Panc1 (cell line): ENCODE measurements at regions not wholly inside any gene's neighbourhood (a gene's known extent, or its start where the extent isn't known, plus 50 kb on each side); places are given as distances from the start of the nearest gene placed in this dataset.

ENCODE experiments used
- ATAC-seq: fragments of 200-7000 bp; cut with Tn5 transposase; 2 replicates; pipeline ENCODE4 v1.9.1; 2020; ENCODE audit warnings: mild to moderate bottlenecking, moderate library complexity
- BruUV-seq: library from RNA; stranded (reverse); fragments of 400-500 nt; replicated peaks from 2 replicates; lab custom pipeline; 2021; lab: Mats Ljungman, UMichigan
- CTCF ChIA-PET: fragments of 300-600 bp; sonication (Branson Sonifier 250); formaldehyde crosslinking; loops from one replicate; lab custom pipeline; 2022; ENCODE audit warnings: antibody characterized with exemption; lab: Charles Lee
- POLR2A ChIA-PET: fragments of 300-600 bp; sonication (Branson Sonifier 250); formaldehyde crosslinking; loops from one replicate; lab custom pipeline; 2022; ENCODE audit warnings: antibody characterized with exemption; lab: Charles Lee
- DNase-seq: peaks from one replicate; pipeline ENCODE4 v3.0.0-alpha.2; 2010; ENCODE audit warnings: low read depth, low spot score
- H3K27ac ChIP-seq: 2 replicates; pipeline ENCODE4 v1.5.1; 2011; ENCODE audit warnings: mild to moderate bottlenecking, low read length, inconsistent platforms
- H3K27me3 ChIP-seq: fragments of 200-500 bp; sonication (Bioruptor generic); 2 replicates; pipeline ENCODE4 v1.6.0; 2014; ENCODE audit warnings: low read length, inconsistent platforms; ENCODE audit not compliant: control insufficient read depth, insufficient read depth
- H3K36me3 ChIP-seq: fragments of 200-500 bp; sonication (Bioruptor generic); 2 replicates; pipeline ENCODE4 v1.5.1; 2014; ENCODE audit warnings: inconsistent platforms, mild to moderate bottlenecking, low read length, moderate library complexity; ENCODE audit not compliant: control insufficient read depth, insufficient read depth
- H3K4me1 ChIP-seq: 2 replicates; pipeline ENCODE4 v1.5.1; 2011; ENCODE audit warnings: inconsistent platforms, mild to moderate bottlenecking, low read length, moderate library complexity; ENCODE audit not compliant: control insufficient read depth, insufficient read depth
- H3K4me3 ChIP-seq, 2 experiments: 2 replicates each; pipeline ENCODE4 v1.5.1; 2011 to 2012; ENCODE audit warnings: low read depth in 2 of 2, low read length in 2 of 2, mild to moderate bottlenecking in 2 of 2, inconsistent platforms in 1 of 2, moderate library complexity in 1 of 2
- H3K9me3 ChIP-seq: fragments of 200-500 bp; sonication (Bioruptor generic); 2 replicates; pipeline ENCODE4 v1.5.1; 2014; ENCODE audit warnings: low read depth, mild to moderate bottlenecking, inconsistent platforms, low read length, moderate library complexity; ENCODE audit not compliant: control insufficient read depth, insufficient read depth
- POLR2AphosphoS5 ChIP-seq: IDR thresholded peaks from 2 replicates; pipeline ENCODE4 v1.6.1; 2012; ENCODE audit warnings: mild to moderate bottlenecking, low read depth, low read length, moderate library complexity
- SIN3A ChIP-seq: IDR thresholded peaks from 2 replicates; pipeline ENCODE4 v1.6.1; 2012; ENCODE audit warnings: low read depth, mild to moderate bottlenecking, low read length, moderate library complexity, borderline replicate concordance; ENCODE audit not compliant: insufficient read depth
- TCF7L2 ChIP-seq: IDR thresholded peaks from 2 replicates; pipeline ENCODE4 v1.6.1; 2011; ENCODE audit warnings: mild to moderate bottlenecking, low read depth, low read length, inconsistent platforms
- in situ Hi-C: cut with HindIII; loops from 2 replicates; pipeline ENCODE4 v1.10.0; 2016; ENCODE audit warnings: low sequenced_read_pairs, low pct_unique_long_range_greater_than_20kb
- intact Hi-C: fragments of 100-400 bp; cut with micrococcal nuclease; formaldehyde crosslinking; loops from one replicate; pipeline ENCODE4 v1.10.0; 2022; ENCODE audit not compliant: unreplicated experiment
- TF ChIP-seq, protein P1 (sequence below): fragments of 450-650 bp; IDR thresholded peaks from 2 replicates; pipeline ENCODE4 v1.5.1; 2017; ENCODE audit warnings: mild to moderate bottlenecking
- TF ChIP-seq, protein P2 (sequence below), 2 experiments: IDR thresholded peaks; 2 replicates each; pipeline ENCODE4 v1.6.1; 2011 to 2012; ENCODE audit warnings: low read depth in 2 of 2, control low read depth in 1 of 2, low read length in 1 of 2, mild to moderate bottlenecking in 1 of 2, moderate library complexity in 1 of 2; ENCODE audit not compliant: insufficient read depth in 1 of 2

DNA sequence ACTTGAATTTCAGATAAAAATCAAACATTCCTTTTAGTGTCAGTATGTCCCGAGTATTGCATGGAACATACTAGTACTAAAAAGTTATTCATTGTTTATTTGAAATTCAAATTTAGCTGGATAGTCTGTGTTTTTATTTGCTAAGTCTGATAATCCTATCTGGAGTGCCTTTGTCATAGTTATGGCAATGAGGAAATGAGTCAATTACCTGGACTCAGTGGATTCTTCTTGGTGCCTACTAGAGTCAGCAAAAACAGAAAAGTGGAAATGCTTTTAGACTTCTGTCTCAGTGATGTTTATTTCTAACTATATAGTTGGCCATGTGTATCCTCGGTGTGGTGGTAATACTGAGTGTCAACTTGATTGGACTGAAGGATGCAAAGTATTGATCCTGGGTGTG is 121.3 kb upstream of the EEF1E1 start:
- no peak overlapping the region for H3K4me3 ChIP-seq
- peaks cover 6% of the 10 kb centered on the region for H3K4me1 ChIP-seq
- POLR2A ChIA-PET: no interaction called here
- in situ Hi-C loops: no loop called here
- no TSS peak for BruUV-seq
- no peaks in the 10 kb centered on the region for H3K9me3 ChIP-seq
- no peak overlapping the region for H3K27ac ChIP-seq
- ATAC-seq (no peak), DNase-seq (no peak)
- no peaks in the 10 kb centered on the region for H3K36me3 ChIP-seq
- intact Hi-C loops: no loop called here
- TF ChIP-seq, protein P1, sequence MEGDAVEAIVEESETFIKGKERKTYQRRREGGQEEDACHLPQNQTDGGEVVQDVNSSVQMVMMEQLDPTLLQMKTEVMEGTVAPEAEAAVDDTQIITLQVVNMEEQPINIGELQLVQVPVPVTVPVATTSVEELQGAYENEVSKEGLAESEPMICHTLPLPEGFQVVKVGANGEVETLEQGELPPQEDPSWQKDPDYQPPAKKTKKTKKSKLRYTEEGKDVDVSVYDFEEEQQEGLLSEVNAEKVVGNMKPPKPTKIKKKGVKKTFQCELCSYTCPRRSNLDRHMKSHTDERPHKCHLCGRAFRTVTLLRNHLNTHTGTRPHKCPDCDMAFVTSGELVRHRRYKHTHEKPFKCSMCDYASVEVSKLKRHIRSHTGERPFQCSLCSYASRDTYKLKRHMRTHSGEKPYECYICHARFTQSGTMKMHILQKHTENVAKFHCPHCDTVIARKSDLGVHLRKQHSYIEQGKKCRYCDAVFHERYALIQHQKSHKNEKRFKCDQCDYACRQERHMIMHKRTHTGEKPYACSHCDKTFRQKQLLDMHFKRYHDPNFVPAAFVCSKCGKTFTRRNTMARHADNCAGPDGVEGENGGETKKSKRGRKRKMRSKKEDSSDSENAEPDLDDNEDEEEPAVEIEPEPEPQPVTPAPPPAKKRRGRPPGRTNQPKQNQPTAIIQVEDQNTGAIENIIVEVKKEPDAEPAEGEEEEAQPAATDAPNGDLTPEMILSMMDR: no peak
- TF ChIP-seq SIN3A: no peak
- TF ChIP-seq TCF7L2: no peak
- TF ChIP-seq POLR2AphosphoS5: no peak
- TF ChIP-seq, protein P2, sequence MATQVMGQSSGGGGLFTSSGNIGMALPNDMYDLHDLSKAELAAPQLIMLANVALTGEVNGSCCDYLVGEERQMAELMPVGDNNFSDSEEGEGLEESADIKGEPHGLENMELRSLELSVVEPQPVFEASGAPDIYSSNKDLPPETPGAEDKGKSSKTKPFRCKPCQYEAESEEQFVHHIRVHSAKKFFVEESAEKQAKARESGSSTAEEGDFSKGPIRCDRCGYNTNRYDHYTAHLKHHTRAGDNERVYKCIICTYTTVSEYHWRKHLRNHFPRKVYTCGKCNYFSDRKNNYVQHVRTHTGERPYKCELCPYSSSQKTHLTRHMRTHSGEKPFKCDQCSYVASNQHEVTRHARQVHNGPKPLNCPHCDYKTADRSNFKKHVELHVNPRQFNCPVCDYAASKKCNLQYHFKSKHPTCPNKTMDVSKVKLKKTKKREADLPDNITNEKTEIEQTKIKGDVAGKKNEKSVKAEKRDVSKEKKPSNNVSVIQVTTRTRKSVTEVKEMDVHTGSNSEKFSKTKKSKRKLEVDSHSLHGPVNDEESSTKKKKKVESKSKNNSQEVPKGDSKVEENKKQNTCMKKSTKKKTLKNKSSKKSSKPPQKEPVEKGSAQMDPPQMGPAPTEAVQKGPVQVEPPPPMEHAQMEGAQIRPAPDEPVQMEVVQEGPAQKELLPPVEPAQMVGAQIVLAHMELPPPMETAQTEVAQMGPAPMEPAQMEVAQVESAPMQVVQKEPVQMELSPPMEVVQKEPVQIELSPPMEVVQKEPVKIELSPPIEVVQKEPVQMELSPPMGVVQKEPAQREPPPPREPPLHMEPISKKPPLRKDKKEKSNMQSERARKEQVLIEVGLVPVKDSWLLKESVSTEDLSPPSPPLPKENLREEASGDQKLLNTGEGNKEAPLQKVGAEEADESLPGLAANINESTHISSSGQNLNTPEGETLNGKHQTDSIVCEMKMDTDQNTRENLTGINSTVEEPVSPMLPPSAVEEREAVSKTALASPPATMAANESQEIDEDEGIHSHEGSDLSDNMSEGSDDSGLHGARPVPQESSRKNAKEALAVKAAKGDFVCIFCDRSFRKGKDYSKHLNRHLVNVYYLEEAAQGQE (IDR thresholded peaks at IDR 0.05; ENCODE audit: insufficient read depth in 1 of 2, low read depth in 2 of 2, low read length in 1 of 2): no peak
- CTCF ChIA-PET: no interaction called here
- H3K27me3 ChIP-seq: no peaks in the 10 kb centered on the region

DNA sequence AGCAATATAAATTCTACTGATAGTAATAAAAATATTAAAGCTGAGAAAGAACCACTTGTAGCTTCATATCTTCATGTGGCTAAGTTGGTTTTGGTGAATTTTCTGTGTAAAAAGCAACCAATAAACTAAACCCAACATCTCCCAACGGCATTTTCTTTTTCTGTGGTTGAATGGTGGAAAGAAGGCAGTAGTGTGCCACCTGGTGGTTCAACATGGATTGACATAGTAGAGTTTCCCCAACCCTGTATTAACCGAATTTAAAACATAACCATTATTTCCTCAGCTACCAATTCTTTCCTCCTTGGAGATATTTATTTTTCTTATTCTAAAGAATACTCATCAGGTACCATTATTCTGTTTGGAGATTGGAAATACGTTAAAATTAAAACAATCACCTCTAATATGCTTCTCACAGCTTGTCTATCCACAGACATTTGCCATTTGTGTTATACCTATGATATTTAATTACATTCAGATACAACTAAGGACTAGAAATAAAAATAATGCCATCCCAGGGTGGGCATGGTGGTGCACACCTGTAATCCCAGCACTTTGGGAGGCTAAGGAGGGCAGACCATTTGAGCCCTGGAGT is 117.1 kb upstream of the EEF1E1 start:
- Histone ChIP-seq H3K9me3 (no peaks in the 10 kb centered on the region), H3K27ac (peak overlapping the region; percentile 81), H3K4me3 (no peak overlapping the region), H3K36me3 (no peaks in the 10 kb centered on the region), H3K27me3 (no peaks in the 10 kb centered on the region), H3K4me1 (peaks cover 21% of the 10 kb centered on the region)
- no TSS peak for BruUV-seq
- POLR2A ChIA-PET: interaction anchor here (0.5 to 1.0 kb wide), 6 partner anchors 8 to 823 kb away, joined by 3 to 6 read pairs (median 4); no protein-coding TSS in a partner anchor
- TF ChIP-seq, protein P1: peak; percentile 76
- TF ChIP-seq TCF7L2 (no peak), SIN3A (no peak), POLR2AphosphoS5 (no peak)
- TF ChIP-seq, protein P2 (IDR thresholded peaks at IDR 0.05; ENCODE audit: insufficient read depth in 1 of 2, low read depth in 2 of 2, low read length in 1 of 2): no peak
- ATAC-seq: peak; percentile 91
- DNase-seq: peak; percentile 32
- CTCF ChIA-PET: interaction anchor here (0.7 to 3.1 kb wide), 4 partner anchors 8 to 88 kb away, joined by 3 to 76 read pairs (median 4); no protein-coding TSS in a partner anchor
- intact Hi-C loops (loop anchor here (1.0 to 5.0 kb wide), 2 partner anchors 37 to 88 kb away; no protein-coding TSS in a partner anchor), in situ Hi-C loops (no loop called here)
